ENCODE measurements at regions not wholly inside any gene's neighbourhood (a gene's known extent, or its start where the extent isn't known, plus 50 kb on each side); places are given as distances from the start of the nearest gene placed in this dataset.

DNA sequence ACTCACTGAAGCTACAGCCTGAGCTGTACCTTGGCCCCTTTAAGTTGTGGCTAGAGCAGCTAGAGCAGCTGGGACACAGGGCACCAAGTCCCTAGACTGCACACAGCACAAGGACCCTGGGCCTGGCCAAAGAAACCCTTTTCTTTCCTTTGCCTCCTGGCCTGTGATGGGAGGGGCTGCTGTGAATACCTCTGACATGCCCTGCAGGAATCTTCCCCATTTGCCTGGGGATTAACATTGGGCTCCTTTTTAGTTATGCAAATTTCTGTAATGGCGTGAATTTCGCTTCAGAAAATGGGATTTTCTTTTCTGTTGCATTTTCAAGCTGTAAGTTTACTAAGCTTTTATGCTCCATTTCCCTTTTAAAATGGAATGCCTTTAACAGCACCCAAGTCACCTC is 611.2 kb upstream of the ARPP21 start:
- no peak overlapping the region for H3K27ac ChIP-seq (ENCODE audit: control insufficient read depth, insufficient read depth, low read length)
- H3K9ac ChIP-seq (ENCODE audit: control insufficient read depth, extremely low read depth, insufficient read depth, low read length), result no peak overlapping the region
- no peak for TF ChIP-seq EZH2 (IDR thresholded peaks at IDR 0.05; ENCODE audit: low read length)
- no peak for TF ChIP-seq CTCF (optimal IDR thresholded peaks at IDR 0.05 in 1 of 3, IDR thresholded peaks at IDR 0.05 in 1 of 3, conservative IDR thresholded peaks at IDR 0.05 in 1 of 3; ENCODE audit: extremely low read depth in 1 of 3, insufficient read depth in 2 of 3, low read length in 3 of 3)
- H4K20me1 ChIP-seq (ENCODE audit: control insufficient read depth, extremely low read depth, insufficient read depth, low read length), result no peaks in the 10 kb centered on the region
- no peaks in the 10 kb centered on the region for H3K9me3 ChIP-seq (ENCODE audit: control insufficient read depth, low read depth, low read length)
- H3K4me3 ChIP-seq (ENCODE audit: control insufficient read depth in 2 of 3, extremely low read depth in 1 of 3, insufficient read depth in 2 of 3, low read depth in 1 of 3, low read length in 3 of 3), result no peak overlapping the region
- H3K4me1 ChIP-seq (ENCODE audit: control insufficient read depth, extremely low read depth, insufficient read depth, low read length), result no peaks in the 10 kb centered on the region
- no peaks in the 10 kb centered on the region for H3K27me3 ChIP-seq (ENCODE audit: control insufficient read depth, extremely low read depth, insufficient read depth, low read length)
- no peaks in the 10 kb centered on the region for H3K36me3 ChIP-seq (ENCODE audit: control insufficient read depth in 2 of 2, extremely low read depth in 1 of 2, insufficient read depth in 2 of 2, low read length in 2 of 2)
- FAIRE-seq, result no peak
- H3K79me2 ChIP-seq (ENCODE audit: control insufficient read depth, insufficient read depth, low read length), result no peaks in the 10 kb centered on the region
- no peak for DNase-seq (ENCODE audit: low read depth, low spot score)
- no peak overlapping the region for H3K4me2 ChIP-seq (ENCODE audit: control insufficient read depth, extremely low read depth, insufficient read depth, low read depth, low read length)
- H3K9me1 ChIP-seq (ENCODE audit: control insufficient read depth, extremely low read depth, insufficient read depth, low read length), result no peaks in the 10 kb centered on the region
- dilution Hi-C loops (cut with MboI; ENCODE audit: extremely low pct_ligation_motif_present, low sequenced_read_pairs), result no loop called here
- H2AFZ ChIP-seq (ENCODE audit: control insufficient read depth, low read length), result no peak overlapping the region

DNA sequence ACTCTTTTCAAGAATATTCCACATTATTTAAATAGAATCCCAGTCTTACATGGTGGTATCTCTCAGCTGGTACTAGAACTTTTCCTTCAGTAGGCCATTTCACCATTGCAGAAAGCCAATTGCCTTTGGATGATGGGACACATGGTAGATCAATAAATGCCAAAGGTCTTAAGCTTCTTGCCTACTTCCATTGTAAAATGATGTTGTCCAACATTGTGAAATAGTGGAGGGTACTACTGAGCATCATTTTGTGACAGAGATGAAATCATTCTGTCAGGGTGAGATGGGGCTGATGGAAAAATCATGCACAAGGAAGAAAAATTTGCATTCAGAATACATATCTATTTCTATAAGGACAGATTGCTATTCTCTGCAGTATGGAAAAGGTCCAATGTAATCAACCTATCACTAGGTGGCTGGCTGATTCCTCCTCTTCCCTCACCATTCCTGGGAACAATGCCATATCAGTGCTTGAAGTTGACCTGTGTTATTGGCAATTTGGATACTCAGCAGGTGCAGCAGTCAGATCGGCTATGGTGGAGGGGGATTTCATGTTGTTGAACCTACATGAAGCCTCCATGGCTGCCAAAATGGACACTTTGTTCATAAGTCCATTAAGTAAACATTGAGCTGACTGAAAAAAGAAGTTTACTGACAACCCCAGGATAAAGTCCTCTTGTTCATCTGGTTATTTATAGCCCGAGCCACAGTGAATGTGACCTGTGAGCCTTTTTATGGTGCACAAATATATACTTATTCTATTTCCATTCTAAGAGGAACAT is 596.9 kb upstream of the ARPP21 start:
- H3K4me2 ChIP-seq (ENCODE audit: control insufficient read depth, extremely low read depth, insufficient read depth, low read depth, low read length), result no peak overlapping the region
- TF ChIP-seq CTCF (optimal IDR thresholded peaks at IDR 0.05 in 1 of 3, IDR thresholded peaks at IDR 0.05 in 1 of 3, conservative IDR thresholded peaks at IDR 0.05 in 1 of 3; ENCODE audit: extremely low read depth in 1 of 3, insufficient read depth in 2 of 3, low read length in 3 of 3) (no peak), EZH2 (IDR thresholded peaks at IDR 0.05; ENCODE audit: low read length) (no peak)
- no peak overlapping the region for H3K4me3 ChIP-seq (ENCODE audit: control insufficient read depth in 2 of 3, extremely low read depth in 1 of 3, insufficient read depth in 2 of 3, low read depth in 1 of 3, low read length in 3 of 3)
- no peaks in the 10 kb centered on the region for H3K9me3 ChIP-seq (ENCODE audit: control insufficient read depth, low read depth, low read length)
- no peak overlapping the region for H3K9ac ChIP-seq (ENCODE audit: control insufficient read depth, extremely low read depth, insufficient read depth, low read length)
- no peaks in the 10 kb centered on the region for H3K79me2 ChIP-seq (ENCODE audit: control insufficient read depth, insufficient read depth, low read length)
- H3K27me3 ChIP-seq (ENCODE audit: control insufficient read depth, extremely low read depth, insufficient read depth, low read length), result no peaks in the 10 kb centered on the region
- DNase-seq (ENCODE audit: low read depth, low spot score) (no peak), FAIRE-seq (no peak)
- dilution Hi-C loops (cut with MboI; ENCODE audit: extremely low pct_ligation_motif_present, low sequenced_read_pairs), result no loop called here
- H2AFZ ChIP-seq (ENCODE audit: control insufficient read depth, low read length), result no peak overlapping the region
- H3K9me1 ChIP-seq (ENCODE audit: control insufficient read depth, extremely low read depth, insufficient read depth, low read length), result no peaks in the 10 kb centered on the region
- no peaks in the 10 kb centered on the region for H3K4me1 ChIP-seq (ENCODE audit: control insufficient read depth, extremely low read depth, insufficient read depth, low read length)
- H3K36me3 ChIP-seq (ENCODE audit: control insufficient read depth in 2 of 2, extremely low read depth in 1 of 2, insufficient read depth in 2 of 2, low read length in 2 of 2), result no peaks in the 10 kb centered on the region
- H4K20me1 ChIP-seq (ENCODE audit: control insufficient read depth, extremely low read depth, insufficient read depth, low read length), result no peaks in the 10 kb centered on the region
- H3K27ac ChIP-seq (ENCODE audit: control insufficient read depth, insufficient read depth, low read length), result no peak overlapping the region

All from keratinocyte (primary cell).